ENCODE measurements at regions not wholly inside any gene's neighbourhood (a gene's known extent, or its start where the extent isn't known, plus 50 kb on each side); places are given as distances from the start of the nearest gene placed in this dataset.
"Not testable (repeated sequence)": the region's sequence is repeated elsewhere in the genome, so short reads cannot be mapped to it uniquely, and the experiment has no call there.

GRCh38 chr2:175806125-175806490, 196.0 kb downstream of the LNPK start:
- Histone ChIP-seq H3K36me3 (ENCODE audit: insufficient read depth, low read length) (no peaks in the 10 kb centered on the region), H3K4me3 (ENCODE audit: low read length) (no peak overlapping the region), H3K9ac (ENCODE audit: low read depth, low read length) (no peak overlapping the region), H3K27me3 (ENCODE audit: control insufficient read depth, insufficient read depth, low read length) (no peaks in the 10 kb centered on the region), H3K4me1 (ENCODE audit: control insufficient read depth, insufficient read depth, low read length) (no peaks in the 10 kb centered on the region), H3K4me2 (ENCODE audit: low read length) (no peak overlapping the region), H3K9me3 (replicated peaks; ENCODE audit: low read length) (no peaks in the 10 kb centered on the region)

DNA sequence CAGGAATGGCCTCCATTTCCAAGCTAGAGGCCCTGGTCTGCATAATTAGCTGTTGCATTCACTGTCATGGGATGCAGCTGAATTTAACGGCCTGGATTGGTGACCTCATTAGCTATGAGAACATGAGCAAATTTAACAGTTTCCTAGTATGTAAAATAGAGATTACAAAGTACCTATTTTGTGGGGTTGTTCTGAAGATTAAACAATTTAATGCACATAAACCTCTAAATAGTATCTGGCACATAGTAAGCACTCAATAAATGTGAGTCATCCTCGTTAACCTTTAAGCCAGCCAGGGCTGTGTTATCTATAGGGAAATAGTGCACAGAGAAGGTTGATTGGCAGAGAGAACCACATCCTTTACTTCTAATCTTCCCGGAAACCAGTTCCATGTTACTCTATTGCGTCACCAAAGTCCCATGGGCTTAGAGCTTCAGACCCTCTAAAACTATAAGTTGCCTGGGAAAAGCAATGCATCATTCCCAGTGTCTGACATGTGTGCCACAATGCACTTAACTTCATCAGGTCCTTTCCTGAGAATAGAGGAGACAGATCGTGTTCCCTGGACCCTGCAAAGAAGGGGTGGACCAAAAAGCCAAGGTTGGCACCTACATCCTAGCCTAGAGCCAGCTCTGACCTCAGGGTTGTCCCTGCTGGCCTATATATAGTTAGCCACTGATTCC, 196.5 kb downstream of the LNPK start:
- Histone ChIP-seq H3K27me3 (ENCODE audit: control insufficient read depth, insufficient read depth, low read length) (no peaks in the 10 kb centered on the region), H3K36me3 (ENCODE audit: insufficient read depth, low read length) (no peaks in the 10 kb centered on the region), H3K9ac (ENCODE audit: low read depth, low read length) (no peak overlapping the region), H3K4me3 (ENCODE audit: low read length) (no peak overlapping the region), H3K4me2 (ENCODE audit: low read length) (no peak overlapping the region), H3K4me1 (ENCODE audit: control insufficient read depth, insufficient read depth, low read length) (no peaks in the 10 kb centered on the region), H3K9me3 (replicated peaks; ENCODE audit: low read length) (no peaks in the 10 kb centered on the region)

DNA sequence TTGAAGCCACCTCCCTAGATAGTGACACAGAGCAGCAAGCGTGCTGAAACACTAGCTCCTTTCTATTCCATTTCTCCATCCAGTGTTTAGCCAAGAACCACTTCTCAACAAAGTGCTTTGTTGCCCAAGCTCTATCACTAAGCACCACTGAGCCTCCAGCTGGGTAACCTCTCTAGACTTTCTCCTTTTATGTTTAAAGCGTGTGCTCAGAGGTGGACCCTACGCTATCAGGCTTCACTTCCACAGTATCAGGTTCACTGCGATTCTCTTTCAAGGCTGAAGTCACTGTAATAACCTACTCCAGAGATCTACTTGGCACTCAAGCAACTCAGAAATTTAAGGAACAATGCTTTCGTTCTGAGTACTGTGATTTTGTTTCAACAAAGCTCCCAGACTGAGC, 197.9 kb downstream of the LNPK start:
- H3K27me3 ChIP-seq (ENCODE audit: control insufficient read depth, insufficient read depth, low read length) = no peaks in the 10 kb centered on the region
- H3K36me3 ChIP-seq (ENCODE audit: insufficient read depth, low read length) = no peaks in the 10 kb centered on the region
- H3K4me3 ChIP-seq (ENCODE audit: low read length) = no peak overlapping the region
- no peaks in the 10 kb centered on the region for H3K4me1 ChIP-seq (ENCODE audit: control insufficient read depth, insufficient read depth, low read length)
- H3K9me3 ChIP-seq (replicated peaks; ENCODE audit: low read length) = no peaks in the 10 kb centered on the region
- no peak overlapping the region for H3K9ac ChIP-seq (ENCODE audit: low read depth, low read length)
- H3K4me2 ChIP-seq (ENCODE audit: low read length) = no peak overlapping the region

- not testable (repeated sequence) for H3K9me3 ChIP-seq (replicated peaks; ENCODE audit: low read length); H3K4me2 ChIP-seq (ENCODE audit: low read length); H3K27me3 ChIP-seq (ENCODE audit: control insufficient read depth, insufficient read depth, low read length); H3K36me3 ChIP-seq (ENCODE audit: insufficient read depth, low read length); H3K4me3 ChIP-seq (ENCODE audit: low read length); H3K4me1 ChIP-seq (ENCODE audit: control insufficient read depth, insufficient read depth, low read length); H3K9ac ChIP-seq (ENCODE audit: low read depth, low read length)
These were observed 205.6 kb downstream of the LNPK start for GRCh38 chr2:175796422-175796821.

DNA sequence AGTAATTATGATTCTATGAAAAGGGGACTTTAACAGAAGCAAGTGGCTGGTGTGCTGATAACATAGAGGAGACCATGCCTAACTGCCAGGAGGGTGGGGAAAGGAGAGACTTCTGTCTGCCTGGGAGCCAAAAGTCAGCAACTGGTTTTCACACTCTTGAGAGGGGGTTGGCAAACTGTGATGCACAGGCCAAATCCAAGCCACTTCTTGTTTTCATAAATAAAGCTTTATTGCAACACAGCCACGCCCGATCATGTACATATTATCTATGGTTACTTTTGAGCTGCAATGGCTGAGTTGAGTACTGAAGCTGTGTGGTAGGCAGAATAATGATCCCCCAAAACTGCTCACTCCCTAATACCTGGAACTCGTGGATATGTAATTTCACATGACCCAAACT, 208.4 kb downstream of the LNPK start:
- no peak overlapping the region for H3K9ac ChIP-seq (ENCODE audit: low read depth, low read length)
- no peak overlapping the region for H3K4me2 ChIP-seq (ENCODE audit: low read length)
- no peaks in the 10 kb centered on the region for H3K4me1 ChIP-seq (ENCODE audit: control insufficient read depth, insufficient read depth, low read length)
- H3K9me3 ChIP-seq (replicated peaks; ENCODE audit: low read length) = no peaks in the 10 kb centered on the region
- H3K27me3 ChIP-seq (ENCODE audit: control insufficient read depth, insufficient read depth, low read length) = no peaks in the 10 kb centered on the region
- no peaks in the 10 kb centered on the region for H3K36me3 ChIP-seq (ENCODE audit: insufficient read depth, low read length)
- no peak overlapping the region for H3K4me3 ChIP-seq (ENCODE audit: low read length)

- no peak overlapping the region for H3K4me2 ChIP-seq (ENCODE audit: low read length)
- H3K9ac ChIP-seq (ENCODE audit: low read depth, low read length) = no peak overlapping the region
- H3K27me3 ChIP-seq (ENCODE audit: control insufficient read depth, insufficient read depth, low read length) = no peaks in the 10 kb centered on the region
- no peaks in the 10 kb centered on the region for H3K4me1 ChIP-seq (ENCODE audit: control insufficient read depth, insufficient read depth, low read length)
- no peaks in the 10 kb centered on the region for H3K36me3 ChIP-seq (ENCODE audit: insufficient read depth, low read length)
- no peaks in the 10 kb centered on the region for H3K9me3 ChIP-seq (replicated peaks; ENCODE audit: low read length)
- no peak overlapping the region for H3K4me3 ChIP-seq (ENCODE audit: low read length)
These were observed 209.2 kb downstream of the LNPK start for GRCh38 chr2:175792881-175793280.

GRCh38 chr2:175792199-175792598, 209.9 kb downstream of the LNPK start:
- no peaks in the 10 kb centered on the region for H3K9me3 ChIP-seq (replicated peaks; ENCODE audit: low read length)
- H3K4me3 ChIP-seq (ENCODE audit: low read length) = no peak overlapping the region
- H3K4me2 ChIP-seq (ENCODE audit: low read length) = no peak overlapping the region
- H3K36me3 ChIP-seq (ENCODE audit: insufficient read depth, low read length) = no peaks in the 10 kb centered on the region
- H3K4me1 ChIP-seq (ENCODE audit: control insufficient read depth, insufficient read depth, low read length) = no peaks in the 10 kb centered on the region
- H3K27me3 ChIP-seq (ENCODE audit: control insufficient read depth, insufficient read depth, low read length) = no peaks in the 10 kb centered on the region
- H3K9ac ChIP-seq (ENCODE audit: low read depth, low read length) = no peak overlapping the region

DNA sequence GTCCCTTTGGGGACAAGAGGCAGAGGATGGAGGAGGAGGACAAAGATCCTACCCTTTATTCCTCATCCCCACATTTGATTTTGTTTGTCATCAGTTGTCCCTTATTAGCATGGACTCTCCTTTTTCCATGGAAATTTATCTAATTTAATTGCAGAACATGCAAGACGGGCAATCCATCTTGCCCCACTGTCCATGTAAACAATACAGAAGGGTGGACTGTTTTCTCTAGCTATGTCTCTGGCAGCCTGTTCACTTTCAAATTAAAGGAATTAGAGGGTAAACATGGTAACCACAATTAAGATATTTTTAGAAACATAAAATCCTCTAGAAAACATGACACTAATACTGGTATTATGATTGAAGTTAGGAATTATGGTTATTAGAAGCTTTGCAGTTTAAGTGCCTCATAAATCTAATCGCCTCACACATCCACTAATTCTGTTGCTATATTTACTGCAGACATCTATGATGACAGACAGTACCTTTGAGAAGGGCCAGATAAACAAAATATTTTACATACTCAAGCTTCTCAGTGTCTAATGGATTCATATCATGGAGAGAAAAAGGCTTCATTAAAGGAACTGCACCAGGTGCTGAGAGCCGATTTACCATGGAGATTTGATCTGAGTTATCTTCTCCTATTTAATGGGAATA, 215.5 kb downstream of the LNPK start:
- Histone ChIP-seq H3K4me3 (ENCODE audit: low read length) (no peak overlapping the region), H3K4me1 (ENCODE audit: control insufficient read depth, insufficient read depth, low read length) (no peaks in the 10 kb centered on the region), H3K9ac (ENCODE audit: low read depth, low read length) (no peak overlapping the region), H3K36me3 (ENCODE audit: insufficient read depth, low read length) (no peaks in the 10 kb centered on the region), H3K4me2 (ENCODE audit: low read length) (no peak overlapping the region), H3K9me3 (replicated peaks; ENCODE audit: low read length) (no peaks in the 10 kb centered on the region), H3K27me3 (ENCODE audit: control insufficient read depth, insufficient read depth, low read length) (no peaks in the 10 kb centered on the region)

DNA sequence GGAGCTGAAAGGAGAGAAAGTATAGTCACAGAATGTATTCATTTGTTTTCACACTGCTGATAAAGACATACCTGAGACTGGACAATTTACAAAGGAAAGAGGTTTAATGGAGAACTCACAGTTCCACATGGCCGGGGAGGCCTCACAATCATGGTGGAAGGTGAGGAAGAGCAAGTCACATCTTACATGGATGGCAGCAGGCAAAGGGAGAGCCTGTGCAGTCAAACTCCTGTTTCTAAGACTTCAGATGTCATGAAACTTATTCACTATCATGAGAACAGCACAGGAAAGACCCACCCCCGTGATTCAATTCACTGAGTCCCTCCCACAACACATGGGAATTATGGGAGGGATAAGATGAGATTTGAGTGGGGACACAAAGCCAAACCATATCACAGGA, 224.7 kb downstream of the LNPK start:
- H3K9me3 ChIP-seq (replicated peaks; ENCODE audit: low read length); H3K36me3 ChIP-seq (ENCODE audit: insufficient read depth, low read length); H3K4me3 ChIP-seq (ENCODE audit: low read length); H3K4me2 ChIP-seq (ENCODE audit: low read length); H3K9ac ChIP-seq (ENCODE audit: low read depth, low read length); H3K4me1 ChIP-seq (ENCODE audit: control insufficient read depth, insufficient read depth, low read length); H3K27me3 ChIP-seq (ENCODE audit: control insufficient read depth, insufficient read depth, low read length): not testable (repeated sequence)

DNA sequence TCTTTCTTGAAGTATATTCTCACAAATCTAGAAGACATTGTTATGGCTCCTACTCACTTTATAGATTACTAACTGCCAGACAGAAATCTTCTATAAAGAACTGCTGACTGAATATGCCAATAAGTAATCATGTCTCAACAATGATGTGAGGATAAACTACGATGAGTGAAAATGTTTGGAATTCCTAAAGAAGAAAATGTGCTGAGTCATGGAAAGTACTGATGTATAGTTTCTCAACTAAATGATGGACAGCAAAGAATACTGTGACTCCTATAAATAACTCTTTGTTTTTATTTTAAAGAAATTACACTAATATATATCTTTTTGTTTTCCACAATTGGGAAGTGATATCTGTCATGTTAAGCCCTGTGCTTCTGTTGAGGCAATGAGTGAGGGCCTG, 232.9 kb downstream of the LNPK start:
- no peak overlapping the region for H3K9ac ChIP-seq (ENCODE audit: low read depth, low read length)
- H3K9me3 ChIP-seq (replicated peaks; ENCODE audit: low read length) = no peaks in the 10 kb centered on the region
- H3K27me3 ChIP-seq (ENCODE audit: control insufficient read depth, insufficient read depth, low read length) = no peaks in the 10 kb centered on the region
- H3K4me1 ChIP-seq (ENCODE audit: control insufficient read depth, insufficient read depth, low read length) = no peaks in the 10 kb centered on the region
- no peak overlapping the region for H3K4me3 ChIP-seq (ENCODE audit: low read length)
- H3K36me3 ChIP-seq (ENCODE audit: insufficient read depth, low read length) = no peaks in the 10 kb centered on the region
- H3K4me2 ChIP-seq (ENCODE audit: low read length) = no peak overlapping the region

GRCh38 chr2:175766880-175767279, 235.2 kb downstream of the LNPK start:
- H3K4me2 ChIP-seq (ENCODE audit: low read length) = no peak overlapping the region
- H3K9ac ChIP-seq (ENCODE audit: low read depth, low read length) = no peak overlapping the region
- no peak overlapping the region for H3K4me3 ChIP-seq (ENCODE audit: low read length)
- H3K4me1 ChIP-seq (ENCODE audit: control insufficient read depth, insufficient read depth, low read length) = no peaks in the 10 kb centered on the region
- H3K27me3 ChIP-seq (ENCODE audit: control insufficient read depth, insufficient read depth, low read length) = no peaks in the 10 kb centered on the region
- no peaks in the 10 kb centered on the region for H3K36me3 ChIP-seq (ENCODE audit: insufficient read depth, low read length)
- H3K9me3 ChIP-seq (replicated peaks; ENCODE audit: low read length) = no peaks in the 10 kb centered on the region

GRCh38 chr2:175755656-175756386, 246.2 kb downstream of the LNPK start:
- no peak overlapping the region for H3K9ac ChIP-seq (ENCODE audit: low read depth, low read length)
- H3K4me3 ChIP-seq (ENCODE audit: low read length) = no peak overlapping the region
- no peaks in the 10 kb centered on the region for H3K4me1 ChIP-seq (ENCODE audit: control insufficient read depth, insufficient read depth, low read length)

More at GRCh38 chr2:175755656-175756386, 246.2 kb downstream of the LNPK start:
- Histone ChIP-seq H3K9me3 (replicated peaks; ENCODE audit: low read length) (no peaks in the 10 kb centered on the region), H3K36me3 (ENCODE audit: insufficient read depth, low read length) (no peaks in the 10 kb centered on the region), H3K27me3 (ENCODE audit: control insufficient read depth, insufficient read depth, low read length) (no peaks in the 10 kb centered on the region), H3K4me2 (ENCODE audit: low read length) (no peak overlapping the region)
